ENCODE measurements at regions not wholly inside any gene's neighbourhood (a gene's known extent, or its start where the extent isn't known, plus 50 kb on each side); places are given as distances from the start of the nearest gene placed in this dataset.

DNA sequence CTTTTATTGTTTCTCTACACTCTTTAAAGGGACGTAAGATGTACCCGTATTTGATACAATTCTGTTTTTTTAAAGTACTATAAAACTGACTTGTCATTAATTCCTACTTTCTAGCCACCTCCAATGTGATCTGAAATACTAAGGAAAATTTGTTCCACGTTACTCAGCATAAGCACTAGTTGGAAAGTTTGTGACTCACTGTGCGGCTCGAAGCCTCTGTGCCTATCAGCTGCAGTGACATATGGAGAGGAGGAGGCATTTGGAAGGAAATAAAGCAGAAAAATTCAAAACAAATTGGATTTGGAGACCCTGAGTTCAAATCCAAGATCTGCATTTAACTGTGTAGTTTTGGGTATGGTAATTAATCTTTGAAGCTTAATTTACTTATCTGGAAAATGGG lies 339.3 kb downstream of the BRINP1 start:
- TF ChIP-seq, protein P1, sequence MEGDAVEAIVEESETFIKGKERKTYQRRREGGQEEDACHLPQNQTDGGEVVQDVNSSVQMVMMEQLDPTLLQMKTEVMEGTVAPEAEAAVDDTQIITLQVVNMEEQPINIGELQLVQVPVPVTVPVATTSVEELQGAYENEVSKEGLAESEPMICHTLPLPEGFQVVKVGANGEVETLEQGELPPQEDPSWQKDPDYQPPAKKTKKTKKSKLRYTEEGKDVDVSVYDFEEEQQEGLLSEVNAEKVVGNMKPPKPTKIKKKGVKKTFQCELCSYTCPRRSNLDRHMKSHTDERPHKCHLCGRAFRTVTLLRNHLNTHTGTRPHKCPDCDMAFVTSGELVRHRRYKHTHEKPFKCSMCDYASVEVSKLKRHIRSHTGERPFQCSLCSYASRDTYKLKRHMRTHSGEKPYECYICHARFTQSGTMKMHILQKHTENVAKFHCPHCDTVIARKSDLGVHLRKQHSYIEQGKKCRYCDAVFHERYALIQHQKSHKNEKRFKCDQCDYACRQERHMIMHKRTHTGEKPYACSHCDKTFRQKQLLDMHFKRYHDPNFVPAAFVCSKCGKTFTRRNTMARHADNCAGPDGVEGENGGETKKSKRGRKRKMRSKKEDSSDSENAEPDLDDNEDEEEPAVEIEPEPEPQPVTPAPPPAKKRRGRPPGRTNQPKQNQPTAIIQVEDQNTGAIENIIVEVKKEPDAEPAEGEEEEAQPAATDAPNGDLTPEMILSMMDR (IDR thresholded peaks at IDR 0.05; ENCODE audit: low read depth, low read length, missing control alignments) = no peak
- DNase-seq (ENCODE audit: low read depth) = no peak
- H3K4me3 ChIP-seq (ENCODE audit: low read depth, low read length) = no peak overlapping the region
- in situ Hi-C loops (cut with HindIII; ENCODE audit: low sequenced_read_pairs) = no loop called here

- TF ChIP-seq, protein P1 (IDR thresholded peaks at IDR 0.05; ENCODE audit: low read depth, low read length, missing control alignments) = no peak
- in situ Hi-C loops (cut with HindIII; ENCODE audit: low sequenced_read_pairs) = no loop called here
- no peak overlapping the region for H3K4me3 ChIP-seq (ENCODE audit: low read depth, low read length)
- DNase-seq (ENCODE audit: low read depth) = no peak
Measured at GRCh38 chr9:119033596-119033995, 335.6 kb downstream of the BRINP1 start.

- H3K4me3 ChIP-seq (ENCODE audit: low read depth, low read length) = no peak overlapping the region
- no peak for DNase-seq (ENCODE audit: low read depth)
- in situ Hi-C loops (cut with HindIII; ENCODE audit: low sequenced_read_pairs) = no loop called here
- TF ChIP-seq, protein P1 (IDR thresholded peaks at IDR 0.05; ENCODE audit: low read depth, low read length, missing control alignments) = no peak
Measured at GRCh38 chr9:119036969-119037368, 332.3 kb downstream of the BRINP1 start.

DNA sequence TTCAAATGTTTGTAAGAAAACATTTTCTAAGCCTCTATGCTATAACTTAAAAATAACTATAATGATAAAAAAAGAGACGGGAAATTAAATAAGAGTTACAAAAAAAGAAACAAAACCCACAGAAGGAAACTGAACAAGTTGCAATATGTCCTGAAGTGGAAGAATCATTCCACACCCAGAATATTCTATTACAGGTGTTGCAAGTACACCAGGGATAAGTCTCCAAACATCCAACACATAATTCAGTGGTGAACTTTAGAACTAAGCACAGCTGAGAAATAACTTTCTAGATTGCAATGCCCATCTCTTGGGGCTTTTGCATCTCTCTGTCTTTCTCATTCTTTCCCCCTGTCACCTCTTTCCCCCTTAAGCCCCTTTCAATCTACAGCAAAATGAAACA lies 325.2 kb downstream of the BRINP1 start:
- no peak overlapping the region for H3K4me3 ChIP-seq (ENCODE audit: low read depth, low read length)
- in situ Hi-C loops (cut with HindIII; ENCODE audit: low sequenced_read_pairs) = no loop called here
- TF ChIP-seq, protein P1 (IDR thresholded peaks at IDR 0.05; ENCODE audit: low read depth, low read length, missing control alignments) = no peak
- DNase-seq (ENCODE audit: low read depth) = no peak

DNA sequence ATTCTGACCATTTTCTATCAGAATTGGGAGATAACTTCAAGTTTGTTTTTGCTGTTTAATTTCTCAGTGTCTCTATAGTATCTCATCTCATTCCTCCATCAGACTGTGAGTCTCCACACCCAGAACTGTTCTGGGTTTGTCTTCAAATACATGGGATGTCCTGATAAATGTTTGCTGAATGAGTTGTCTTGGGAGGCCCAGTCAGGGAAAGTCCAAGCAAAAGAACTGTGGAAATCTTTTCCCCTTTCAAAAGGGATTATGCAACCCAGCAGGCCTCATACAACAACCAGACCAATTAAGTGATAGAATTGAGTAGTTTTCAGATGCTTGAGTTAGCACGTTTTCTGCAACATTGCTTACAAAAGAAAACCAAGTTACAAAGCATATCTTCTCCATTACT lies 324.4 kb downstream of the BRINP1 start:
- no peak overlapping the region for H3K4me3 ChIP-seq (ENCODE audit: low read depth, low read length)
- in situ Hi-C loops (cut with HindIII; ENCODE audit: low sequenced_read_pairs) = no loop called here
- no peak for DNase-seq (ENCODE audit: low read depth)
- TF ChIP-seq, protein P1 (IDR thresholded peaks at IDR 0.05; ENCODE audit: low read depth, low read length, missing control alignments) = no peak

DNA sequence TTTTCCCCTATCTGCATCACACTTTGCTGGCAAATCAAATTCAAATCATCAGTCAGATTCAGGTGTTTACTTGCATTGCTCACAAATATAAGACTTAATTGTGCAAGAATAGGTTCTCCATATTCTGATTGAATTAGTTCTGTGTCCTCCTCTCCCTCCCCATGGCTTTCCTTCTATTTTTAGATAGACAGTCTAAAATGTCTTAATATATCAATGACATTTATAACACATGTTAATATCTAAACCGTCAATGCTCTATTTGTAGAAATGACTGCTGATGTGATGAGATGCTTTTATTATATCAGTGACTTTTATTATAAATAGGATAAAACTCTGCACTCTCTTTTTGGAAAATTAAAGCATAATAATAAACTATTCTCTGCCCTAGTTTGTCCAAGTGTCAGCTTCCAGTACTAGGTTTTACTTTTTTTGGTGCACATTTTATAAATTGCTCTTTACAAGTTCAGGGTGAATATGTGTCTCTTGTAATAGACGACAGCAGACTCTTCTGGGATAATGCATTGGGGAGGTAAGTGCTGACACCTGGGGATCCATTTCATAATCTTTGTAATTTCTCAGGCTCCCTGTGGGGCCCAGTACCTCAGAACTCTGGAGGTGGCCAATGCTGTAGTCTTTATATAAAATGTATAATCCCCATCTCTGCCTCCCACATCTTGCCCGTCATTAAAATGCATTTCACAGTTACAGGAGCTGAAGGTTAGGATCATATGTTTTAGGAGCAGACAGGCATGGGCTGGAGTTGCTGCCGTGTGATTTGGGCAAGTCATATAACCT lies 321.5 kb downstream of the BRINP1 start:
- no peak for DNase-seq (ENCODE audit: low read depth)
- no peak overlapping the region for H3K4me3 ChIP-seq (ENCODE audit: low read depth, low read length)
- in situ Hi-C loops (cut with HindIII; ENCODE audit: low sequenced_read_pairs) = no loop called here
- TF ChIP-seq, protein P1 (IDR thresholded peaks at IDR 0.05; ENCODE audit: low read depth, low read length, missing control alignments) = no peak
